ENCODE measurements at regions not wholly inside any gene's neighbourhood (a gene's known extent, or its start where the extent isn't known, plus 50 kb on each side); places are given as distances from the start of the nearest gene placed in this dataset.

DNA sequence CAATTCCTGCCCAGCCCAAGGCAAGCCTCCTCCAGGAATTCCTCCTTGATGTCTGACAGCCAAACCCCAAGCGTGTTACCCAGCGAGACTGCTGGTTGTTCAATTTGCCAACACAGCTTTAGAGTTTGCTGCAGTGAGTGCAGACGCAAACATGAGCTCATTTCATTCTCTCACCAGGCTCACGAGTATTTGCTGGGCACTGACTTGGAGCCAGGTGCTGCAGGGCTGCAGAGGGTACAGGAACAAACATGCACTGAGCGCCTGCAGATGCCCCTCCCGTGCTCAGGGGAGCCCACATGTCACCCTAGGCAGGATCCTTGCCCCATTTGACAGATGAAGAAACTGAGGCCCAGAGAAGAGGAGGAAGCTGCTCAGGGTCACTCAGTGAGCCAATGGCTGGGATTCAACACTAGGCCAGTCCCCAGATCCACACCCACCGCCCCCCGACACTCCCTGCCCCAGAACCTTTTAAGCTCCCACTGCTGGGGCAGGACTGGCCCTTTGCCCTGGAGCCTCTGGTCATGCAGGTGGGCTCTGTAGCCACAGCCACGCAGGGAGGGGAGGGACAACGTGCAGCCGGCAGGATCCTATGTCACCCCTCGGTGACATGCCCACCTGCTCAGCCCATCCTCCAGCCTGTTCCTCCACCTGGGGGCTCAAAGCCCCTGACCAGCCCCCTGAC is 363.7 kb downstream of the MATN1 start:
- TF ChIP-seq CTBP1 (IDR thresholded peaks at IDR 0.05; ENCODE audit: borderline replicate concordance) (no peak), ZNF384 (IDR thresholded peaks at IDR 0.05) (no peak)
- DNase-seq (ENCODE audit: extremely low spot score), result no peak
- POLR2A ChIA-PET, result no interaction called here
- CTCF ChIA-PET, result interaction anchor here (0.7 to 2.1 kb wide), 2 partner anchors 21 to 762 kb away, joined by 4 to 9 read pairs; no protein-coding TSS in a partner anchor

DNA sequence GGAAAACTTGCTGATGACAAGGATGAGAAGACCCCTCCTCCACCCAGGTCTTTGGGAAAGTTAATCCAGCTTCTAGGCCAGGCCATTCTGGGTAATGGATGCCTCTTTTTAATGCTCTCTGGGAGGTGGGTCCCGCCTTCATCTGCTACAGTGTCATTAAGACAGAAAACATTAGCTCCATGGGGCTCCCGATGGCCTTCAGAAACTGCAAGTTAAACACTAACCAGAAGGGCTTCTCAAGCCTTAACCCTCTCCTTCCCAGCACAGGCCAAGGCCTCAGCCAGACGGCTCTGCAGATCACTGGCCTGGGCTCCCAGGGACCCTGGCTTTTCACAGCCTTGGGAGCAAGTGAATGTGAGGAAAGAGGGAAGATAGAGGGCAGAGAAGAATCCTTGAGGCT is 364.9 kb downstream of the MATN1 start:
- no peak for DNase-seq (ENCODE audit: extremely low spot score)
- ChIA-PET POLR2A (no interaction called here), CTCF (no interaction called here)
- TF ChIP-seq BHLHE40 (IDR thresholded peaks at IDR 0.05; ENCODE audit: borderline replicate concordance), result no peak
- no peak for TF ChIP-seq FOXM1 (IDR thresholded peaks at IDR 0.05; ENCODE audit: borderline replicate concordance)
- no peak for TF ChIP-seq LEF1 (IDR thresholded peaks at IDR 0.05; ENCODE audit: borderline replicate concordance)
- TF ChIP-seq TARDBP (IDR thresholded peaks at IDR 0.05), result no peak
- TF ChIP-seq FOXA1 (IDR thresholded peaks at IDR 0.05), result no peak
- no peak for TF ChIP-seq SP1 (IDR thresholded peaks at IDR 0.05)
- TF ChIP-seq SUZ12 (IDR thresholded peaks at IDR 0.05), result no peak
- no peak for TF ChIP-seq CTBP1 (IDR thresholded peaks at IDR 0.05; ENCODE audit: borderline replicate concordance)
- TF ChIP-seq ELF4 (IDR thresholded peaks at IDR 0.05), result no peak
- TF ChIP-seq ARNT (IDR thresholded peaks at IDR 0.05), result no peak
- TF ChIP-seq ZNF384 (IDR thresholded peaks at IDR 0.05), result no peak
- TF ChIP-seq L3MBTL2 (conservative IDR thresholded peaks at IDR 0.05), result no peak
- no peak for TF ChIP-seq NFRKB (IDR thresholded peaks at IDR 0.05)
- TF ChIP-seq HDGF (IDR thresholded peaks at IDR 0.05; ENCODE audit: borderline replicate concordance), result no peak
- TF ChIP-seq, protein P1, sequence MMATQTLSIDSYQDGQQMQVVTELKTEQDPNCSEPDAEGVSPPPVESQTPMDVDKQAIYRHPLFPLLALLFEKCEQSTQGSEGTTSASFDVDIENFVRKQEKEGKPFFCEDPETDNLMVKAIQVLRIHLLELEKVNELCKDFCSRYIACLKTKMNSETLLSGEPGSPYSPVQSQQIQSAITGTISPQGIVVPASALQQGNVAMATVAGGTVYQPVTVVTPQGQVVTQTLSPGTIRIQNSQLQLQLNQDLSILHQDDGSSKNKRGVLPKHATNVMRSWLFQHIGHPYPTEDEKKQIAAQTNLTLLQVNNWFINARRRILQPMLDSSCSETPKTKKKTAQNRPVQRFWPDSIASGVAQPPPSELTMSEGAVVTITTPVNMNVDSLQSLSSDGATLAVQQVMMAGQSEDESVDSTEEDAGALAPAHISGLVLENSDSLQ (IDR thresholded peaks at IDR 0.05), result no peak
- TF ChIP-seq FOXK2 (IDR thresholded peaks at IDR 0.05), result no peak

DNA sequence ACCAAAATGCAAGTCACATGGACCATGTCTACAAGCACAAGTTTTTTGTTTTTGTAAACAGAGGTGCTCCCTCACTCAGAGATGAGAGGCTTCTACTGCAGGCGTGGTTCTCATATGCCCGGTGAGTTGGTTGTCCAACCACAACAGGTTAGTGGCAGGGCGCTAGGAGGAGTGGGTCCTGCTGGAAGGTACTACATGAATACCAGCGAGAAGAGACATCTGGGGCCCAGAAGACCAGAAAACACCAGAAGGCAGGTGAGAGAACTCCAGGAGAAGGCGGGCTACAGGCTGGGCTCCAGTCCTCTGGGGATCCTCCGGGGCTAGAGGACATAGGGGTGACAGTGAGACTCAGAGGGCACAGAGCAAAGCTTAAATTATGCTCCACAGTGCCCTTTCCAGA is 366.5 kb downstream of the MATN1 start:
- CTCF ChIA-PET, result interaction anchor here (1.6 kb wide), 1 partner anchor 23 kb away, joined by 4 read pairs; no protein-coding TSS in a partner anchor
- DNase-seq (ENCODE audit: extremely low spot score), result no peak
- TF ChIP-seq ELF4 (IDR thresholded peaks at IDR 0.05) (no peak), FOXM1 (IDR thresholded peaks at IDR 0.05; ENCODE audit: borderline replicate concordance) (no peak), ZNF384 (IDR thresholded peaks at IDR 0.05) (no peak), BHLHE40 (IDR thresholded peaks at IDR 0.05; ENCODE audit: borderline replicate concordance) (no peak), SP1 (IDR thresholded peaks at IDR 0.05) (no peak), TARDBP (IDR thresholded peaks at IDR 0.05) (no peak), FOXK2 (IDR thresholded peaks at IDR 0.05) (no peak), FOXA1 (IDR thresholded peaks at IDR 0.05) (no peak), LEF1 (IDR thresholded peaks at IDR 0.05; ENCODE audit: borderline replicate concordance) (no peak), NFRKB (IDR thresholded peaks at IDR 0.05) (no peak), HDGF (IDR thresholded peaks at IDR 0.05; ENCODE audit: borderline replicate concordance) (no peak), L3MBTL2 (conservative IDR thresholded peaks at IDR 0.05) (no peak), CTBP1 (IDR thresholded peaks at IDR 0.05; ENCODE audit: borderline replicate concordance) (no peak), ARNT (IDR thresholded peaks at IDR 0.05) (no peak), SUZ12 (IDR thresholded peaks at IDR 0.05) (no peak)
- TF ChIP-seq, protein P1 (IDR thresholded peaks at IDR 0.05), result no peak
- POLR2A ChIA-PET, result no interaction called here

DNA sequence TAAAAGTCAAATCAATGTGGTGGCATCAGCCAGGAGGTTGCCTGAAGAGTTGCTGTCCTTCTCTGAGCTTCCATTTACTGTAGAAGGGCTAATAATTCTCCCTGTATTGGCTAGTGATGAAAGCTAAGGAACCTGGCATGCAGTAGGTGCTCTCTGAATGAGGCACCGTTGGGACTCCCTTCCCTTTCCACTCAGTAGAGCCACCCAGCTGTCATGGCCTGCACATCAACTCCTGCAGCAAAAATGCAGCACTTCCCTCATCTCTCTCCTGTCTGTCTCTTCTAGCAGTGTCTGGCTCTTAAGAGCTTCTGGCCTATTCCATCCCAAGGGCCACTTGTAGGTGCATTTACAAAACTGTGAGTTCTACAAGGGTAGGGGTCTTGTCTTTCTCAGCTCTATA is 369.0 kb downstream of the MATN1 start:
- TF ChIP-seq HDGF (IDR thresholded peaks at IDR 0.05; ENCODE audit: borderline replicate concordance) (no peak), FOXK2 (IDR thresholded peaks at IDR 0.05) (no peak), ARNT (IDR thresholded peaks at IDR 0.05) (no peak), SUZ12 (IDR thresholded peaks at IDR 0.05) (no peak), NFRKB (IDR thresholded peaks at IDR 0.05) (no peak)
- TF ChIP-seq, protein P1 (IDR thresholded peaks at IDR 0.05), result no peak
- POLR2A ChIA-PET, result no interaction called here
- CTCF ChIA-PET, result interaction anchor here (0.7 to 1.2 kb wide), 3 partner anchors 11 to 47 kb away, joined by 3 to 5 read pairs (median 3); no protein-coding TSS in a partner anchor
- DNase-seq (ENCODE audit: extremely low spot score), result no peak

DNA sequence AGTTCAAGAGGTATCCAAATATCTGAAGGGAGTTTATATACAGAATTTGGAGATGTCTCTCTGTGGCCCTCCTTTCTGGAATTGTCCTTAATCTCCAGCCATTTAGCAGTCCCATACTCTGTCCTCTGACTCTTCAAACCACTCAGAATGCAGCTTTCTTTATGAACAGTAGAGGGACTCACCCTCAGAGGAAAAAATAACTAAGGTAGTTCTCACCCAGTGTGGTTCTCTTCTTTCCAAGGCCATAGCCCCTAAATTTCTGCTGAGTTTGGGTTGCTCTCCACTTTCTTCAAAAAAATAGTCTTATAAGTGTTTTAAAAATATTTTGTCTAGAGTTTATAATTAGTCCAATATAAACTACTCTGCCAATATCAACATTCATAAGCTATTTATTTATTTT is 369.7 kb downstream of the MATN1 start:
- ChIA-PET POLR2A (no interaction called here), CTCF (interaction anchor here (0.7 to 1.2 kb wide), 2 partner anchors 27 to 46 kb away, joined by 3 to 5 read pairs; no protein-coding TSS in a partner anchor)
- DNase-seq (ENCODE audit: extremely low spot score), result peak; percentile 46
- no peak for TF ChIP-seq BHLHE40 (IDR thresholded peaks at IDR 0.05; ENCODE audit: borderline replicate concordance)
- TF ChIP-seq LEF1 (IDR thresholded peaks at IDR 0.05; ENCODE audit: borderline replicate concordance), result no peak
- no peak for TF ChIP-seq TARDBP (IDR thresholded peaks at IDR 0.05)
- no peak for TF ChIP-seq CTBP1 (IDR thresholded peaks at IDR 0.05; ENCODE audit: borderline replicate concordance)
- TF ChIP-seq HDGF (IDR thresholded peaks at IDR 0.05; ENCODE audit: borderline replicate concordance), result no peak
- TF ChIP-seq, protein P1 (IDR thresholded peaks at IDR 0.05), result no peak
- TF ChIP-seq ELF4 (IDR thresholded peaks at IDR 0.05), result no peak
- TF ChIP-seq SUZ12 (IDR thresholded peaks at IDR 0.05), result no peak
- no peak for TF ChIP-seq FOXK2 (IDR thresholded peaks at IDR 0.05)
- no peak for TF ChIP-seq FOXM1 (IDR thresholded peaks at IDR 0.05; ENCODE audit: borderline replicate concordance)
- TF ChIP-seq SP1 (IDR thresholded peaks at IDR 0.05), result no peak
- no peak for TF ChIP-seq NFRKB (IDR thresholded peaks at IDR 0.05)
- TF ChIP-seq L3MBTL2 (conservative IDR thresholded peaks at IDR 0.05), result no peak
